Stomach smooth muscle (tissue), 2 donors: ENCODE measurements at regions not wholly inside any gene's neighbourhood (a gene's known extent, or its start where the extent isn't known, plus 50 kb on each side); places are given as distances from the start of the nearest gene placed in this dataset.
A peak's percentile ranks its signal among the peaks of the same experiment; 100 is the strongest.
"Not testable (repeated sequence)": the region's sequence is repeated elsewhere in the genome, so short reads cannot be mapped to it uniquely, and the experiment has no call there.

Experiments
- H3K27ac ChIP-seq: one replicate; pipeline ENCODE4 v1.7.0; 2013; ENCODE audit warnings: mild to moderate bottlenecking, low read length, inconsistent platforms
- H3K27me3 ChIP-seq, 2 donors: one replicate each; pipeline ENCODE4 v1.7.0; 2013; ENCODE audit warnings: low read length in 2 of 2; ENCODE audit not compliant: insufficient read depth in 2 of 2, control insufficient read depth in 1 of 2
- H3K36me3 ChIP-seq, 2 donors: one replicate each; pipeline ENCODE4 v1.7.0; 2013; ENCODE audit warnings: low read length in 2 of 2; ENCODE audit not compliant: control insufficient read depth in 2 of 2, insufficient read depth in 2 of 2
- H3K4me1 ChIP-seq: one replicate; pipeline ENCODE4 v1.7.0; 2013; ENCODE audit warnings: low read length; ENCODE audit not compliant: control insufficient read depth, insufficient read depth
- H3K4me3 ChIP-seq, 2 donors: one replicate each; pipeline ENCODE4 v1.7.0; 2013; ENCODE audit warnings: low read length in 2 of 2
- H3K9ac ChIP-seq, 2 donors: one replicate each; pipeline ENCODE4 v1.7.0; 2013; ENCODE audit warnings: low read length in 2 of 2, mild to moderate bottlenecking in 1 of 2
- H3K9me3 ChIP-seq, 2 donors: one replicate each; pipeline ENCODE4 v1.7.0; 2013; ENCODE audit warnings: low read length in 2 of 2; ENCODE audit not compliant: control insufficient read depth in 2 of 2
- donor health status: healthy.
- donor health status: Pancreatic carcinoma.

- no peak overlapping the region for H3K27ac ChIP-seq
- H3K27me3 ChIP-seq: no peaks in the 10 kb centered on the region
- H3K36me3 ChIP-seq: no peaks in the 10 kb centered on the region
- no peaks in the 10 kb centered on the region for H3K9me3 ChIP-seq
- no peak overlapping the region for H3K9ac ChIP-seq
- H3K4me3 ChIP-seq: no peak overlapping the region
- peaks cover 11% of the 10 kb centered on the region for H3K4me1 ChIP-seq
Observed at GRCh38 chr2:106339609-106340008, 128.6 kb downstream of the RGPD3 start.

GRCh38 chr2:106339132-106339531 is 129.1 kb downstream of the RGPD3 start:
- H3K36me3 ChIP-seq: no peaks in the 10 kb centered on the region
- H3K9me3 ChIP-seq: no peaks in the 10 kb centered on the region
- no peaks in the 10 kb centered on the region for H3K27me3 ChIP-seq
- H3K4me3 ChIP-seq: no peak overlapping the region
- peaks cover 11% of the 10 kb centered on the region for H3K4me1 ChIP-seq
- H3K27ac ChIP-seq: no peak overlapping the region
- no peak overlapping the region for H3K9ac ChIP-seq

GRCh38 chr2:106338043-106338442 is 130.2 kb downstream of the RGPD3 start:
- peaks cover 14% of the 10 kb centered on the region for H3K4me1 ChIP-seq
- no peak overlapping the region for H3K9ac ChIP-seq
- no peak overlapping the region for H3K27ac ChIP-seq
- no peaks in the 10 kb centered on the region for H3K36me3 ChIP-seq
- H3K9me3 ChIP-seq: no peaks in the 10 kb centered on the region
- H3K27me3 ChIP-seq: no peaks in the 10 kb centered on the region
- no peak overlapping the region for H3K4me3 ChIP-seq

GRCh38 chr2:106336737-106337136 is 131.5 kb downstream of the RGPD3 start:
- H3K4me3 ChIP-seq: no peak overlapping the region
- no peak overlapping the region for H3K27ac ChIP-seq
- no peaks in the 10 kb centered on the region for H3K36me3 ChIP-seq
- no peak overlapping the region for H3K9ac ChIP-seq
- peaks cover 14% of the 10 kb centered on the region for H3K4me1 ChIP-seq
- H3K27me3 ChIP-seq: no peaks in the 10 kb centered on the region
- H3K9me3 ChIP-seq: no peaks in the 10 kb centered on the region

GRCh38 chr2:106336108-106336507 is 132.1 kb downstream of the RGPD3 start:
- Histone ChIP-seq H3K9ac (no peak overlapping the region), H3K27ac (no peak overlapping the region), H3K9me3 (no peaks in the 10 kb centered on the region), H3K4me1 (peaks cover 14% of the 10 kb centered on the region), H3K4me3 (no peak overlapping the region), H3K27me3 (no peaks in the 10 kb centered on the region), H3K36me3 (no peaks in the 10 kb centered on the region)

- Histone ChIP-seq H3K27me3 (no peaks in the 10 kb centered on the region), H3K27ac (no peak overlapping the region), H3K4me1 (peaks cover 14% of the 10 kb centered on the region), H3K9me3 (no peaks in the 10 kb centered on the region), H3K9ac (no peak overlapping the region), H3K36me3 (no peaks in the 10 kb centered on the region), H3K4me3 (no peak overlapping the region)
Observed at GRCh38 chr2:106334802-106335201, 133.4 kb downstream of the RGPD3 start.

GRCh38 chr2:106333253-106333873 is 134.8 kb downstream of the RGPD3 start:
- not testable (repeated sequence) for H3K27me3 ChIP-seq, H3K9ac ChIP-seq, H3K9me3 ChIP-seq, H3K36me3 ChIP-seq, H3K4me3 ChIP-seq, H3K27ac ChIP-seq
- H3K4me1 ChIP-seq: peaks cover 17% of the 10 kb centered on the region

- H3K36me3 ChIP-seq: no peaks in the 10 kb centered on the region
- H3K4me3 ChIP-seq: no peak overlapping the region
- H3K9me3 ChIP-seq: no peaks in the 10 kb centered on the region
- H3K27me3 ChIP-seq: no peaks in the 10 kb centered on the region
- peaks cover 17% of the 10 kb centered on the region for H3K4me1 ChIP-seq
- no peak overlapping the region for H3K27ac ChIP-seq
- no peak overlapping the region for H3K9ac ChIP-seq
Observed at GRCh38 chr2:106332054-106332453, 136.2 kb downstream of the RGPD3 start.

- H3K27ac ChIP-seq, H3K27me3 ChIP-seq, H3K9me3 ChIP-seq, H3K36me3 ChIP-seq, H3K4me3 ChIP-seq, H3K4me1 ChIP-seq, H3K9ac ChIP-seq: not testable (repeated sequence)
Observed at GRCh38 chr2:106330384-106331261, 136.5 kb upstream of the UXS1 start.

GRCh38 chr2:106323337-106324013 is 129.4 kb upstream of the UXS1 start:
- H3K9me3 ChIP-seq: no peaks in the 10 kb centered on the region
- H3K27ac ChIP-seq: peak overlapping the region; percentile 24
- H3K4me3 ChIP-seq: no peak overlapping the region
- H3K9ac ChIP-seq: no peak overlapping the region
- H3K27me3 ChIP-seq: no peaks in the 10 kb centered on the region
- no peaks in the 10 kb centered on the region for H3K4me1 ChIP-seq
- no peaks in the 10 kb centered on the region for H3K36me3 ChIP-seq
